ENCODE measurements at regions not wholly inside any gene's neighbourhood (a gene's known extent, or its start where the extent isn't known, plus 50 kb on each side); places are given as distances from the start of the nearest gene placed in this dataset.
"Not testable (repeated sequence)": the region's sequence is repeated elsewhere in the genome, so short reads cannot be mapped to it uniquely, and the experiment has no call there.

DNA sequence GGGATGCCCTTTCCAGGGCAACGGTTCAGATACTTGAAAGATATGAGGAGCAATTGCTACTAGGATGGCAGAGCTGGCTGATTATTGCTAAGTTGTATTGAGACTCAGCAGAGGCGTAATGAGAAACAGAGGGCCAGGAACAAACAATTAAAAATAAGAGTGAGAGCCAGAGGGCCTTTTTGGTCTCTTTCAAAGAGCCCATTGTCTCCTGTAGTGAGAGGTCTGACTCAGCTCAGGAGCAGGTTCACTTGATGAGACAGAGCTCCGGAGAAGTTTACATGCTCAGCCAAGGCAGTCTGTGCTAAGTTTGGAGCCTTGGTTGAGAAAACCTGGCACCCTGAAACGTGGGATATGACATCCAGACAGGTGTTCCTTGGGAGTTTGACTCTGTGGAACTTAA, 303.9 kb upstream of the DLGAP1 start:
- DNase-seq, result no peak

GRCh38 chr18:4755848-4756247, 300.7 kb upstream of the DLGAP1 start:
- DNase-seq, result no peak

DNA sequence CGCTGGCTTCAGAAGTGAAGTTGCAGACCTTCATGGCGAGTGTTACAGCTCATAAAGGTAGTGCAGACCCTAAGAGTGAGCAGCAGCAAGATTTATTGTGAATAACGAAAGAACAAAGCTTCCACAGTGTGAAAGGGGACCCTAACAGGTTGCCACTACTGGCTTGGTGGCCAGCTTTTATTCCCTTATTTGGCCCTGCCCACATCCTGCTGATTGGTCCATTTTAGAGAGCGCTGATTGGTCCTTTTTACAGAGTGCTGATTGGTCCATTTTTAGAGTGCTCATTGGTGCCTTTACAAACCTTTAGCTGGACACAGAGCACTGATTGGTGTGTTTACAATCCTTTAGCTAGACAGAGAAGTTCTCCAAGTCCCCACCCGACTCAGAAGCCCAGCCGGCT, 298.0 kb upstream of the DLGAP1 start:
- not testable (repeated sequence) for DNase-seq

DNA sequence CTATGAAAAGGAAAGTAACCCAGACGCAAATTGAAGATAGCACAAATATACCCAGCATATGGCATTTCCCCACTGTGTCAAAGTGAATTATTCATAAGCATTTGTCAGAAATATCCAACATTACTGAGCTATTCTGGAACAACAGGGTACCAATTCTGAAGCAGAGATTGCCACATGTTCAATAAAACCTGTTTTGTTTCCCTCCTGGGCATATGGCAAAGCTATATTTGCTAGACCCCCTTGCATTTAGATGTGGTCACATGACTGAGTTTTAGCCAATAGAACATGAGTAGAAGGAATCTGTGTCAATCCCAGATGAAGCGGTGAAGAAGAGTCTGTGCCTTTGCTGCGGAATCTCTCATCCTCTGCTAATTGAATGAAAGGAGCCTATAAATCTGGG, 296.4 kb upstream of the DLGAP1 start:
- no peak for DNase-seq

DNA sequence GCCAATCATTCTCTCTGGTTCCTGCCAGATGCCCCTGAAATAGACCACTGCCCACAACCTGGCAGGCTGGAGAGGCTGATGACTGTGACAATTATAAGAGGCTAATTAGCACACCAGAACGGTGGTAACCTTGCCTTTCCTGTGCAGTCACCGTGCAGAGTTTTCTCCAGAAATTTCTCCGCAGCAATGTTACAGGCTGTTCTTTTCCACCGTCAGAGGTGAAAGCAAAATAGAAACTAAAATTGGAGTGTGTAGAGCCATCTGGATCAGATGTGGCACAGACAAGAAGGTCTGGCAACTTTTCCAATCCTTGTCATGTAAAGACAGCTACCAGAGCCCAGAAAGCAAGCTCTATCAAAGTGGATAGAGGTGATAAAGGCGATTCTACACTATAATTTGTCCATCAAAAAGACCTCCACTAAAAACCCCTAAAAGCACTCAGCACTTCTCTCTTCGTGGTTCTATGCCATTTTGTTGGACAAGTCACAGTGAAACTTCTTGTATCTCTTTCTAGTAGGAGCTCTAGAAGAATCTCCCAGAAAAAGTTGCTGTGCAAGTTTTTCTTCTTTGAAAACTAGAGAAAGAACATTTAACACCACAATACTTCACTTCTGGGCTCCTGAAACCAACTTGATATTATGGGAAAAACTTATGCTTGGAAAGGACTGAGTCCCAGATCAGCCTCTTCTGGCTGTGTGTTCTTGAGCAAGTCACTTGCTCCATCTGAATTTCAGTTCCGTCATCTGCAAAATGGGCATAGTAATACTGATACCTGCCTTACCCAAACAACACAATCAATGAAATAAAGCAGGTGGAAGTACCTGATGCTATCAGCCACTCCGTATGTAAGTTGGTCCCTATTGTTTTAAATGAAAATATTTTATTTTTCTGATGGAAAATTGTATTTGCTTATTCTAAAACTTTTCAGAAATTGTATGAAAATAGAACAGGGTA, 295.6 kb upstream of the DLGAP1 start:
- DNase-seq, result no peak

GRCh38 chr18:4748975-4749374, 293.9 kb upstream of the DLGAP1 start:
- no peak for DNase-seq

- DNase-seq, result no peak
Measured at GRCh38 chr18:4734903-4735302, 279.8 kb upstream of the DLGAP1 start.

- no peak for DNase-seq
Measured at GRCh38 chr18:4734021-4734420, 278.9 kb upstream of the DLGAP1 start.

- no peak for DNase-seq
Measured at GRCh38 chr18:4721545-4721944, 266.4 kb upstream of the DLGAP1 start.

- no peak for DNase-seq
Measured at GRCh38 chr18:4720518-4720917, 265.4 kb upstream of the DLGAP1 start.

GRCh38 chr18:4705894-4706293, 250.8 kb upstream of the DLGAP1 start:
- no peak for DNase-seq

DNA sequence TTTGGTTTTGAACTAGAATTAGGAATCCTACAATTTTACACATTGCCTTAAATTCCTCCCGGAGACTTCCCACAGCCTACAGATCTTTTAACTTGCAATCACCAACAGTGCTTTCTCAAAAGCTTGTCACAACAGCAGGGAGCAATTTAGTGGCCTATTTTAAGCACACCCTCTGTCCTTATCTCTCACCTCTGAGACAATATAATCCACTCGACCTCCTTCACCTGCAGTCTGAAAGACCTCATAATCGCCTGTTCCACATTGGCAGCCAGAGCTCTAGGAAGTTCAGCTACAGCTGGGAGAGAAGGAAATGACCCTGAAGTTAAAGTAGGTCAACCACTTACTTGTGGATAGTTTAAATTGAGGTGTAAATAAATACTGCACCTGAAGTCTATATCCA, 249.7 kb upstream of the DLGAP1 start:
- no peak for DNase-seq

DNA sequence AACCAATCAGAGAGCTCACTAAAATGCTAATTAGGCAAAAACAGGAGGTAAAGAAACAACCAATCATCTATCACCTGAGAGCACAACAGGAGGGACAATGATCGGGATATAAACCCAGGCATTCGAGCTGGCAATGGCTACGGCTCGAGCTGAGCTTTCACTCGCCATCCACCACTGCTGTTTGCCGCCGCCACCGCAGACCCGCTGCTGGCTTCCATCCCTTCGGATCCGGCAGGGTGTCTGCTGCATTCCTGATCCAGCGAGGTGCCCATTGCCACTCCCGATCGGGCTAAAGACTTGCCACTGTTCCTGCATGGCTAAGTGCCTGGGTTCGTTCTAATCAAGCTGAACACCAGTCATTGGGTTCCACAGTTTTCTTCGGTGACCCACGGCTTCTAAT, 236.7 kb upstream of the DLGAP1 start:
- DNase-seq, result no peak

DNA sequence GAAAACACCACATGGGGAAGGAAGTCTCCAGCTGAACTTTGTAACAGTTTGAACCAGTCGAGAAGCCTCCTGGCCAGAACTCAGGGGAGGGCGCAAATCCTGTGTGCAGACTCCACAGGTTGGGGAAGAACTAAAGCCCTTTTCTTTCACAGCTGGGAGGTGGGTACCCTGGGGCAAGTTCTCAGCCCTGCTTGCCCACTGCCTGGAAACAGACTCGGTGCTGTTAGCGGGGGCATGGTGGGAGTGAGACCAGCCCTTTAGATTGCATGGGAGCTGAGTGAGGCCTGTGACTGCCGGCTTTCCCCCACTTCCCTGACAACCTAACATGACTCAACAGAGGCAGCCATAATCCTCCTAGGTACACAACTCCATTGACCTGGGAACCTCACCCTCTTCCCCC, 223.6 kb upstream of the DLGAP1 start:
- not testable (repeated sequence) for DNase-seq

DNA sequence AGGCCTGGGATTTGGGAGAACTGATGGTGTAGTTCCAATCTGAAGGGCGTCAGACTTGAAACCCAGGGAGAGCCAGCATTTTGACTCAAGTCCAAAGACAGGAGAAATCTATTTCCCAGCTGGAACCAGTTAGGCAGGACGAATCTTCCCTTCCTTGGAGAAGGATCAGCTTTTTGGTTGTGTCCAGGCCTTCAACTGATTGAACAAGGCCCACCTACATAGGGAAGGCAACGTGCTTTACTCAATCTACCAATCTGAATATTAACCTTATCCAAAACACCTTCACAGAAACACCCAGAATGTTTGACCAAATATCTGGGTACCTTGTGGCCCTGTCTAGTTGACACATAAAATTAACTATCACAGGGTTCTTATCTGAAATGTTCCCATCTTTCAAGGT, 221.9 kb upstream of the DLGAP1 start:
- no peak for DNase-seq

DNA sequence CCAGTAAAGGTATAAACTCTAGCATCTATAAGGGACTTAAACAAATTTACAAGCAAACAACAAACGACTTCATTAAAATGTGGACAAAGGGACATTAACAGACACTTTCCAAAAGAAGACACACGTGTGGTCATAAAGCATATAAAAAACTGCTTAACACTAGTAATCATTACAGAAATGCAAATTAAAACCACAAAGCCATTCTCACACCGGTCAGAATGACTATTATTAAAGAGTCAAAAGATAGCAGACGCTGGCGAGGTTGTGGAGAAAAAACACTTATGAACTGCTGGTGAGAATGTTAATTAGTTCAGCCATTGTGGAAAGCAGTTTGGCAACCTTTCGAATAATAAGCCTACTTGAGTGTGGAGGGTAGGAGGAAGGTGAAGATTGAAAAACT, 217.1 kb upstream of the DLGAP1 start:
- DNase-seq, result no peak

DNA sequence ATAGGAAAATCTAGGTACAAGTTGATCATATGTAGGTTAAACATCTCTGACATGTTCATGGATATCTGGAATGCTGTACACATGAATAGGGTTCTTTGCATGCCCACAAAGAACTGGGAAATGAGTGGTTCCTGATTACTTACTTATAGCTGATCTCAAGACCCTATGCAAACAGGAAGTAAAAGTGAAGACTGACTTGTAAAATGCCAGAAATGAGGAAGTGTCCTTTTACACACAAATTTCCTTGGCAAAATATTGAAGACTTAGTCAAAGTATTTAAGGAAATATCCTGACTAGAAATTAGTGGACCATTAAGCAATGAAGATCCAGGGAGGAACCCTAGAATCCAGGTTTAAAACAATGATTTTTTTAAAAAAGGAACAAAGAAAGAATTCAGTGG, 203.7 kb upstream of the DLGAP1 start:
- no peak for DNase-seq

- DNase-seq, result no peak
Measured at GRCh38 chr18:4653418-4653817, 198.3 kb upstream of the DLGAP1 start.

- DNase-seq, result no peak
Measured at GRCh38 chr18:4641771-4642368, 186.8 kb upstream of the DLGAP1 start.

DNA sequence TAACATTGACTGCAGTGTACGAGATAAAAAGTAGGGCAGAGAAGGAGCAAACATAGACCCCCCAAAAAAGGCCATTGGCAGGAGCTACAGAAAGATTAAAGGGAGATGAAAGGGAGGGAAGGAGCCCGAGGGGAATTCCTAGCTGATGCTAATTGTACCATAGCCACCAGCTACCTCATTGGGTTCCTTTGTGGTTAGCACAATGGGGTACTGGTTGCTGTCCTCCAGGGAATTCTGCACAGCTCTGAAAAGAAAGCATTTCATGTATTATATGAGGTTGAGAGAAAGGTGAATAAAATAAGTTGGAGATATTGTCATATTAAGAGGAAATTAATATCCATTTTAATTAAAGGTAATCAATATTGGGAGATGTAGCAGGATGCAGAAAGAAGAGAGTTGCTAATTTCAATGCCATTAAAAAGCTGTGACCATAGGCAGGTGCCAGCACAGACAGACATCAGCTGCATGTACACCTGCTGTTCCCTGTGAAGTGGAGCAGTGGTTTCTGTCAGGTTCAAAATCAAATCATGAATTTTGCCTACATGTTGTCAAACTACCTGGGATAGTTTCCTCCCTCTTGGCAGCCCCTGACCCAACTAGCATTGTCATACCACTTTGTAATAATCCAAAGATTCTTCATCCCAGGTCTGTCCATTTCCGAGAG, 185.4 kb upstream of the DLGAP1 start:
- no peak for DNase-seq

- no peak for DNase-seq
Measured at GRCh38 chr18:4639628-4640310, 184.7 kb upstream of the DLGAP1 start.

- DNase-seq, result no peak
Measured at GRCh38 chr18:4638680-4639079, 183.6 kb upstream of the DLGAP1 start.

DNA sequence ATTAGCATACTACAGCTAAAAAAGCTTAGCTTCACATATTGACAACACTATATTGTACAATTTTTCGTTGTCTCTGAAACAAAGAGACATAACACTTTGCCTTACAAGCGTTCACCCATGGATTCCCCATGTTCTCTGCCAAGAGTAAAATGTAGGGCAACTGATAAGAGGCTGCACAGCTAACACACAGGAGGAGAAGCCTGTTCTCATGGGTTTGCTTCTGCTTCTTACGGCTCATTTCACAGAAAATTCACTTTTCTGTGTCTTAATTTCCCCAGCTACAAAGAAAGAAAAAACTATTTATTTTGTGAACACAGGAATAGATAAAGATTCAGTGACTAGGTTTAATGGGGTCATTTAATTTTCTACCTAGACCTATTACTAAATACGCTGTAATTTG, 182.8 kb upstream of the DLGAP1 start:
- DNase-seq, result no peak
